ENCODE measurements at regions not wholly inside any gene's neighbourhood (a gene's known extent, or its start where the extent isn't known, plus 50 kb on each side); places are given as distances from the start of the nearest gene placed in this dataset.
"Not testable (repeated sequence)": the region's sequence is repeated elsewhere in the genome, so short reads cannot be mapped to it uniquely, and the experiment has no call there.

GRCh38 chr21:32930673-32931072 lies 95.1 kb upstream of the OLIG2 start:
- H3K4me3 ChIP-seq (ENCODE audit: low read depth, low read length) = no peak overlapping the region
- TF ChIP-seq, protein P1, sequence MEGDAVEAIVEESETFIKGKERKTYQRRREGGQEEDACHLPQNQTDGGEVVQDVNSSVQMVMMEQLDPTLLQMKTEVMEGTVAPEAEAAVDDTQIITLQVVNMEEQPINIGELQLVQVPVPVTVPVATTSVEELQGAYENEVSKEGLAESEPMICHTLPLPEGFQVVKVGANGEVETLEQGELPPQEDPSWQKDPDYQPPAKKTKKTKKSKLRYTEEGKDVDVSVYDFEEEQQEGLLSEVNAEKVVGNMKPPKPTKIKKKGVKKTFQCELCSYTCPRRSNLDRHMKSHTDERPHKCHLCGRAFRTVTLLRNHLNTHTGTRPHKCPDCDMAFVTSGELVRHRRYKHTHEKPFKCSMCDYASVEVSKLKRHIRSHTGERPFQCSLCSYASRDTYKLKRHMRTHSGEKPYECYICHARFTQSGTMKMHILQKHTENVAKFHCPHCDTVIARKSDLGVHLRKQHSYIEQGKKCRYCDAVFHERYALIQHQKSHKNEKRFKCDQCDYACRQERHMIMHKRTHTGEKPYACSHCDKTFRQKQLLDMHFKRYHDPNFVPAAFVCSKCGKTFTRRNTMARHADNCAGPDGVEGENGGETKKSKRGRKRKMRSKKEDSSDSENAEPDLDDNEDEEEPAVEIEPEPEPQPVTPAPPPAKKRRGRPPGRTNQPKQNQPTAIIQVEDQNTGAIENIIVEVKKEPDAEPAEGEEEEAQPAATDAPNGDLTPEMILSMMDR (IDR thresholded peaks at IDR 0.05; ENCODE audit: insufficient read depth, low read depth, low read length, missing control alignments) = no peak
- DNase-seq (ENCODE audit: low read depth) = no peak

- not testable (repeated sequence) for H3K4me3 ChIP-seq (ENCODE audit: low read depth, low read length); DNase-seq (ENCODE audit: low read depth)
Measured at GRCh38 chr21:32934068-32934467, 91.7 kb upstream of the OLIG2 start.

- H3K4me3 ChIP-seq (ENCODE audit: low read depth, low read length) = no peak overlapping the region
- TF ChIP-seq, protein P1 (IDR thresholded peaks at IDR 0.05; ENCODE audit: insufficient read depth, low read depth, low read length, missing control alignments) = no peak
- no peak for DNase-seq (ENCODE audit: low read depth)
Measured at GRCh38 chr21:32934829-32935228, 90.9 kb upstream of the OLIG2 start.

- H3K4me3 ChIP-seq (ENCODE audit: low read depth, low read length) = no peak overlapping the region
- peak; percentile 70 for DNase-seq (ENCODE audit: low read depth)
- TF ChIP-seq, protein P1 (IDR thresholded peaks at IDR 0.05; ENCODE audit: insufficient read depth, low read depth, low read length, missing control alignments) = peak; percentile 72
Measured at GRCh38 chr21:32940079-32941014, 85.4 kb upstream of the OLIG2 start.

- no peak overlapping the region for H3K4me3 ChIP-seq (ENCODE audit: low read depth, low read length)
- TF ChIP-seq, protein P1 (IDR thresholded peaks at IDR 0.05; ENCODE audit: insufficient read depth, low read depth, low read length, missing control alignments) = no peak
- no peak for DNase-seq (ENCODE audit: low read depth)
Measured at GRCh38 chr21:32941263-32941662, 84.5 kb upstream of the OLIG2 start.

DNA sequence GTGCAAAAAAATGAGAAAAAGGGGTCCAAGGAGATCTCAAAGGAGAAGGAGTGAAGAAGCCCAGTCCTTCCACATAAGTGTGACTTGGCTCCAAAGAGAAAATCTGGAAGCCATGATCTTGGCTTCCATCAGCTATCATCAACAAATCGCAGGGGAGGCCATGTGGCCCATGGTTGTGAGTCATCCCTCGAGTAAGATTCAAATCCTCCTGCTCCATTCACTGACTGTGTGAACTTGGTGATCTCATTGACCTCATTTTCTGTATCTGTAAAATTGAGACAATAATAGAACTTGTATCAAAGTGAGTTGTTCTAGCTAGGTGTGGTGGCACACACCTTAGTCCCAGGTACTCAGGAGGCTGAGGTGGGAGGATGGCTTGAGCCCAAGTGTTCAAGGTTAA lies 79.1 kb upstream of the OLIG2 start:
- H3K4me3 ChIP-seq (ENCODE audit: low read depth, low read length) = no peak overlapping the region
- DNase-seq (ENCODE audit: low read depth) = no peak
- TF ChIP-seq, protein P1 (IDR thresholded peaks at IDR 0.05; ENCODE audit: insufficient read depth, low read depth, low read length, missing control alignments) = no peak

DNA sequence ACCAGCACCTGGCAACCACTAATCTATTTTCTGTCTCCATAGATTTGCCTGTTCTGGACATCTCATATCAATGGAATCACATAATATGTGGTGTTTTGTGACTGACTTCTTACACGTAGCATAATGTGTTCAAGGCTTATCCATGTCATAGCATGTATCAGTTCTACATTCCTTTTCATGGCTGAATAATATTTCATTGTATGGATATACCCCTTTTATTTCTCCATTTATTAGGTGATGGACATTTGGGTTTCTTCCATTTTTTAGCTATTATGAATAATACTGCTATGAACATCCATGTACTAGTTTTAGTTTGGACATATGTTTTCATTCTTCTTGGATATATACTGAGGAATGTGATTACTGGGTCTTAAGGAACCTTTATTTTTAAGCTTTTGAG lies 78.0 kb upstream of the OLIG2 start:
- DNase-seq (ENCODE audit: low read depth) = no peak
- H3K4me3 ChIP-seq (ENCODE audit: low read depth, low read length) = no peak overlapping the region
- TF ChIP-seq, protein P1 (IDR thresholded peaks at IDR 0.05; ENCODE audit: insufficient read depth, low read depth, low read length, missing control alignments) = no peak

Measured in GM12865 (cell line).